BE2C (cell line): ENCODE measurements at regions not wholly inside any gene's neighbourhood (a gene's known extent, or its start where the extent isn't known, plus 50 kb on each side); places are given as distances from the start of the nearest gene placed in this dataset.

Experiments used
- DNase-seq: peaks from one replicate; pipeline ENCODE4 v3.0.0-alpha.2; 2020
- H3K27me3 ChIP-seq: fragments of 250-450 bp; sonication (Bioruptor Pico); 2 replicates; pipeline ENCODE4 v1.5.1; 2020; ENCODE audit warnings: mild to moderate bottlenecking
- H3K36me3 ChIP-seq: fragments of 250-450 bp; sonication (Bioruptor Pico); 2 replicates; pipeline ENCODE4 v1.5.1; 2020; ENCODE audit warnings: mild to moderate bottlenecking
- H3K4me1 ChIP-seq: fragments of 250-450 bp; sonication (Bioruptor Pico); 2 replicates; pipeline ENCODE4 v1.5.1; 2020
- H3K4me3 ChIP-seq: 2 replicates; pipeline ENCODE4 v1.5.1; 2011; ENCODE audit warnings: low read depth, low read length
- H3K9me3 ChIP-seq: fragments of 250-450 bp; sonication (Bioruptor Pico); 2 replicates; pipeline ENCODE4 v1.5.1; 2020
- CTCF ChIP-seq: IDR thresholded peaks from 2 replicates; pipeline ENCODE4 v1.5.1; 2012; ENCODE audit warnings: mild to moderate bottlenecking, low read depth, low read length

- no peaks in the 10 kb centered on the region for H3K36me3 ChIP-seq
- DNase-seq = no peak
- no peaks in the 10 kb centered on the region for H3K9me3 ChIP-seq
- H3K27me3 ChIP-seq = no peaks in the 10 kb centered on the region
- no peak for TF ChIP-seq CTCF
- H3K4me3 ChIP-seq = no peak overlapping the region
- H3K4me1 ChIP-seq = no peaks in the 10 kb centered on the region
These were observed 391.8 kb upstream of the SULF2 start for GRCh38 chr20:48177058-48177457.

GRCh38 chr20:48176139-48176538 lies 390.9 kb upstream of the SULF2 start:
- Histone ChIP-seq H3K4me1 (no peaks in the 10 kb centered on the region), H3K27me3 (no peaks in the 10 kb centered on the region), H3K36me3 (no peaks in the 10 kb centered on the region), H3K4me3 (no peak overlapping the region), H3K9me3 (no peaks in the 10 kb centered on the region)
- DNase-seq = no peak
- TF ChIP-seq CTCF = no peak

- TF ChIP-seq CTCF = no peak
- Histone ChIP-seq H3K4me1 (no peaks in the 10 kb centered on the region), H3K27me3 (no peaks in the 10 kb centered on the region), H3K4me3 (no peak overlapping the region), H3K9me3 (no peaks in the 10 kb centered on the region), H3K36me3 (no peaks in the 10 kb centered on the region)
- no peak for DNase-seq
These were observed 390.0 kb upstream of the SULF2 start for GRCh38 chr20:48175261-48175660.

GRCh38 chr20:48172357-48172702 lies 387.0 kb upstream of the SULF2 start:
- Histone ChIP-seq H3K36me3 (no peaks in the 10 kb centered on the region), H3K9me3 (no peaks in the 10 kb centered on the region), H3K27me3 (no peaks in the 10 kb centered on the region), H3K4me3 (no peak overlapping the region), H3K4me1 (no peaks in the 10 kb centered on the region)
- TF ChIP-seq CTCF = no peak
- no peak for DNase-seq

GRCh38 chr20:48171626-48172356 lies 386.5 kb upstream of the SULF2 start:
- TF ChIP-seq CTCF = peak; percentile 37
- no peak for DNase-seq
- H3K9me3 ChIP-seq = no peaks in the 10 kb centered on the region
- H3K4me3 ChIP-seq = no peak overlapping the region
- no peaks in the 10 kb centered on the region for H3K4me1 ChIP-seq
- H3K36me3 ChIP-seq = no peaks in the 10 kb centered on the region
- no peaks in the 10 kb centered on the region for H3K27me3 ChIP-seq

GRCh38 chr20:48171071-48171470 lies 385.8 kb upstream of the SULF2 start:
- no peak for TF ChIP-seq CTCF
- H3K4me3 ChIP-seq = no peak overlapping the region
- H3K4me1 ChIP-seq = no peaks in the 10 kb centered on the region
- DNase-seq = no peak
- H3K9me3 ChIP-seq = no peaks in the 10 kb centered on the region
- H3K36me3 ChIP-seq = no peaks in the 10 kb centered on the region
- H3K27me3 ChIP-seq = no peaks in the 10 kb centered on the region
